ENCODE measurements at regions not wholly inside any gene's neighbourhood (a gene's known extent, or its start where the extent isn't known, plus 50 kb on each side); places are given as distances from the start of the nearest gene placed in this dataset.

DNA sequence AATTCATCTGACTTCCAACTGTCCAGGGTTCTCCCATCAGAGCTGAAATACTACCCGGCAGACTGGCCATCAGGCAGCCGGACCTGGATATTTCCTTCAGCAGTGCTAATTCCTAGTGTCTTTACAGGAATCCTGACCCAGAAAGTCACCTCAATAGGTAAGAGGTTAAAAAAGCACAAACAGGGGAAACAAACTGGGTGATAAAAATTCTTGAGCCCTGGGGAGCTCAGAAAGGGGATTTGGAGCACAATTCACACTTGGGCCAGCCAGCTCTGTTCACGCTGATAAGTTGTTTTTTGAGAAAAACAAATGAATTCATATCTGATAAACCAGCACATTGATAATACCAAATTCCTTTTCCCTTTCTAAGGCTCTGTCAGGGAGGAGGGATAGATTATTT is 104.0 kb downstream of the EDN1 start:
- TF ChIP-seq, protein P1, sequence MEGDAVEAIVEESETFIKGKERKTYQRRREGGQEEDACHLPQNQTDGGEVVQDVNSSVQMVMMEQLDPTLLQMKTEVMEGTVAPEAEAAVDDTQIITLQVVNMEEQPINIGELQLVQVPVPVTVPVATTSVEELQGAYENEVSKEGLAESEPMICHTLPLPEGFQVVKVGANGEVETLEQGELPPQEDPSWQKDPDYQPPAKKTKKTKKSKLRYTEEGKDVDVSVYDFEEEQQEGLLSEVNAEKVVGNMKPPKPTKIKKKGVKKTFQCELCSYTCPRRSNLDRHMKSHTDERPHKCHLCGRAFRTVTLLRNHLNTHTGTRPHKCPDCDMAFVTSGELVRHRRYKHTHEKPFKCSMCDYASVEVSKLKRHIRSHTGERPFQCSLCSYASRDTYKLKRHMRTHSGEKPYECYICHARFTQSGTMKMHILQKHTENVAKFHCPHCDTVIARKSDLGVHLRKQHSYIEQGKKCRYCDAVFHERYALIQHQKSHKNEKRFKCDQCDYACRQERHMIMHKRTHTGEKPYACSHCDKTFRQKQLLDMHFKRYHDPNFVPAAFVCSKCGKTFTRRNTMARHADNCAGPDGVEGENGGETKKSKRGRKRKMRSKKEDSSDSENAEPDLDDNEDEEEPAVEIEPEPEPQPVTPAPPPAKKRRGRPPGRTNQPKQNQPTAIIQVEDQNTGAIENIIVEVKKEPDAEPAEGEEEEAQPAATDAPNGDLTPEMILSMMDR (IDR thresholded peaks at IDR 0.05) = no peak
- TF ChIP-seq POLR2AphosphoS5 (IDR thresholded peaks at IDR 0.05) = no peak

All from breast epithelium (tissue), 3 donors.